GM18870 (cell line): ENCODE measurements at regions not wholly inside any gene's neighbourhood (a gene's known extent, or its start where the extent isn't known, plus 50 kb on each side); places are given as distances from the start of the nearest gene placed in this dataset.

Source experiments
- ATAC-seq: cut with Tn5 transposase; IDR thresholded peaks from one replicate; pipeline ENCODE4 v1.9.1; 2021; ENCODE audit warnings: moderate library complexity; ENCODE audit not compliant: unreplicated experiment

- no peak for ATAC-seq
These were observed 665.9 kb downstream of the SQOR start for GRCh38 chr15:46300716-46301115.

- ATAC-seq, result no peak
These were observed 666.5 kb downstream of the SQOR start for GRCh38 chr15:46301291-46301690.

- ATAC-seq, result no peak
These were observed 667.0 kb downstream of the SQOR start for GRCh38 chr15:46301826-46302225.

GRCh38 chr15:46304321-46304720 is 669.5 kb downstream of the SQOR start:
- ATAC-seq, result no peak

- ATAC-seq, result no peak
These were observed 672.9 kb downstream of the SQOR start for GRCh38 chr15:46307746-46308145.

- ATAC-seq, result no peak
These were observed 675.1 kb downstream of the SQOR start for GRCh38 chr15:46309914-46310313.

- peak; percentile 96 for ATAC-seq
These were observed 677.4 kb downstream of the SQOR start for GRCh38 chr15:46312133-46312740.

- ATAC-seq, result no peak
These were observed 680.6 kb downstream of the SQOR start for GRCh38 chr15:46315434-46315833.

- no peak for ATAC-seq
These were observed 681.2 kb downstream of the SQOR start for GRCh38 chr15:46316024-46316423.

- no peak for ATAC-seq
These were observed 682.2 kb downstream of the SQOR start for GRCh38 chr15:46317029-46317428.

GRCh38 chr15:46322753-46323152 is 687.9 kb downstream of the SQOR start:
- ATAC-seq, result no peak

GRCh38 chr15:46326173-46326572 is 691.3 kb downstream of the SQOR start:
- no peak for ATAC-seq

GRCh38 chr15:46328821-46329220 is 694.0 kb downstream of the SQOR start:
- no peak for ATAC-seq

- ATAC-seq, result no peak
These were observed 695.0 kb downstream of the SQOR start for GRCh38 chr15:46329876-46330275.

GRCh38 chr15:46331546-46331945 is 696.7 kb downstream of the SQOR start:
- ATAC-seq, result no peak

- no peak for ATAC-seq
These were observed 708.5 kb downstream of the SQOR start for GRCh38 chr15:46343196-46343935.

GRCh38 chr15:46344115-46344724 is 709.4 kb downstream of the SQOR start:
- ATAC-seq, result no peak

GRCh38 chr15:46344915-46345314 is 710.1 kb downstream of the SQOR start:
- no peak for ATAC-seq

- ATAC-seq, result no peak
These were observed 719.6 kb downstream of the SQOR start for GRCh38 chr15:46354443-46354842.

- ATAC-seq, result no peak
These were observed 730.7 kb downstream of the SQOR start for GRCh38 chr15:46365572-46365971.

GRCh38 chr15:46366360-46367007 is 731.7 kb downstream of the SQOR start:
- ATAC-seq, result no peak

- ATAC-seq, result no peak
These were observed 749.1 kb downstream of the SQOR start for GRCh38 chr15:46383978-46384377.
